Stimulated activated CD4-positive, alpha-beta T cell treated with anti-CD3 and anti-CD28 coated beads, Interleukin-15, amount 100 ng/mL, for 1 hour (primary cell): ENCODE measurements at regions not wholly inside any gene's neighbourhood (a gene's known extent, or its start where the extent isn't known, plus 50 kb on each side); places are given as distances from the start of the nearest gene placed in this dataset.
"Not testable (repeated sequence)": the region's sequence is repeated elsewhere in the genome, so short reads cannot be mapped to it uniquely, and the experiment has no call there.

Experiments used
- DNase-seq, 2 donors: peaks; one replicate each; pipeline ENCODE4 v3.0.0-alpha.2; 2020; ENCODE audit warnings: low read depth in 1 of 2, low spot score in 1 of 2

- no peak for DNase-seq
These were observed 711.5 kb downstream of the PCDH17 start for GRCh38 chr13:58343076-58343475.

GRCh38 chr13:58352100-58352499 lies 720.6 kb downstream of the PCDH17 start:
- not testable (repeated sequence) for DNase-seq

- no peak for DNase-seq
These were observed 738.4 kb downstream of the PCDH17 start for GRCh38 chr13:58369936-58370335.

GRCh38 chr13:58376349-58376748 lies 744.8 kb downstream of the PCDH17 start:
- no peak for DNase-seq

GRCh38 chr13:58376775-58377174 lies 745.2 kb downstream of the PCDH17 start:
- no peak for DNase-seq

GRCh38 chr13:58379221-58379620 lies 747.7 kb downstream of the PCDH17 start:
- DNase-seq = no peak

- DNase-seq = not testable (repeated sequence)
These were observed 753.8 kb downstream of the PCDH17 start for GRCh38 chr13:58385336-58385735.

- DNase-seq = no peak
These were observed 766.2 kb downstream of the PCDH17 start for GRCh38 chr13:58397596-58398387.

- DNase-seq = no peak
These were observed 767.7 kb downstream of the PCDH17 start for GRCh38 chr13:58399263-58399662.

GRCh38 chr13:58406545-58406944 lies 775.0 kb downstream of the PCDH17 start:
- DNase-seq = no peak

- no peak for DNase-seq
These were observed 798.4 kb downstream of the PCDH17 start for GRCh38 chr13:58429917-58430316.

GRCh38 chr13:58434943-58435342 lies 803.4 kb downstream of the PCDH17 start:
- DNase-seq = no peak

GRCh38 chr13:58437427-58437826 lies 805.9 kb downstream of the PCDH17 start:
- no peak for DNase-seq

- no peak for DNase-seq
These were observed 815.4 kb downstream of the PCDH17 start for GRCh38 chr13:58446979-58447378.

GRCh38 chr13:58452123-58452623 lies 820.6 kb downstream of the PCDH17 start:
- DNase-seq = no peak

- no peak for DNase-seq
These were observed 823.5 kb downstream of the PCDH17 start for GRCh38 chr13:58455094-58455493.

GRCh38 chr13:58461217-58461616 lies 829.7 kb downstream of the PCDH17 start:
- no peak for DNase-seq

- no peak for DNase-seq
These were observed 832.3 kb downstream of the PCDH17 start for GRCh38 chr13:58463841-58464240.

GRCh38 chr13:58467176-58467575 lies 835.6 kb downstream of the PCDH17 start:
- no peak for DNase-seq

- DNase-seq = no peak
These were observed 840.9 kb downstream of the PCDH17 start for GRCh38 chr13:58472483-58472882.

GRCh38 chr13:58474581-58474980 lies 843.0 kb downstream of the PCDH17 start:
- DNase-seq = no peak

- no peak for DNase-seq
These were observed 844.8 kb downstream of the PCDH17 start for GRCh38 chr13:58476206-58476918.
